CD4-positive, CD25-positive, alpha-beta regulatory T cell (primary cell): ENCODE measurements at regions not wholly inside any gene's neighbourhood (a gene's known extent, or its start where the extent isn't known, plus 50 kb on each side); places are given as distances from the start of the nearest gene placed in this dataset.
A peak's percentile ranks its signal among the peaks of the same experiment; 100 is the strongest.
"Not testable (repeated sequence)": the region's sequence is repeated elsewhere in the genome, so short reads cannot be mapped to it uniquely, and the experiment has no call there.

ENCODE experiments used
- ATAC-seq, 2 donors: fragments of 150-1000 bp; cut with Tn5 transposase; one replicate each; pipeline ENCODE4 v1.10.0; 2021; ENCODE audit warnings: low read depth in 2 of 2, moderate number of reproducible peaks in 2 of 2, moderate library complexity in 1 of 2
- DNase-seq, 3 donors: peaks; one replicate each; pipeline versions ENCODE4 v3.0.0 to v3.0.0-alpha.2; 2012 to 2022; ENCODE audit warnings: mixed read lengths in 1 of 3
- H3K27ac ChIP-seq: one replicate; pipeline ENCODE4 v1.7.0; 2013; ENCODE audit warnings: mild to moderate bottlenecking, low read length; ENCODE audit not compliant: insufficient read depth, poor library complexity, severe bottlenecking
- H3K27me3 ChIP-seq: one replicate; pipeline ENCODE4 v1.7.0; 2013; ENCODE audit warnings: low read length; ENCODE audit not compliant: control insufficient read depth, insufficient read depth
- H3K36me3 ChIP-seq: one replicate; pipeline ENCODE4 v1.7.0; 2013; ENCODE audit warnings: mild to moderate bottlenecking, low read length, moderate library complexity; ENCODE audit not compliant: control insufficient read depth, insufficient read depth
- H3K4me1 ChIP-seq: 2 replicates; pipeline ENCODE4 v1.7.0; 2013; ENCODE audit warnings: mild to moderate bottlenecking, low read length; ENCODE audit not compliant: insufficient read depth, control insufficient read depth, poor library complexity, severe bottlenecking
- H3K4me3 ChIP-seq: one replicate; pipeline ENCODE4 v1.7.0; 2013; ENCODE audit warnings: low read depth, mild to moderate bottlenecking, low read length, moderate library complexity
- H3K9me3 ChIP-seq, 2 experiments: 1 replicate in 1 of 2; 2 replicates in 1 of 2; pipeline ENCODE4 v1.7.0; 2013; ENCODE audit warnings: low read length in 2 of 2, mild to moderate bottlenecking in 1 of 2, moderate library complexity in 1 of 2; ENCODE audit not compliant: control insufficient read depth in 2 of 2
- H3K27ac Mint-ChIP-seq, 3 donors: one replicate each; pipeline ENCODE4 v1.8.0; 2020 to 2022; ENCODE audit warnings: mild to moderate bottlenecking in 3 of 3, mixed read lengths in 3 of 3, moderate library complexity in 2 of 3
- H3K27me3 Mint-ChIP-seq: one replicate; pipeline ENCODE4 v1.8.0; 2022; ENCODE audit warnings: mild to moderate bottlenecking, mixed read lengths
- H3K36me3 Mint-ChIP-seq: one replicate; pipeline ENCODE4 v1.8.0; 2020; ENCODE audit warnings: mixed read lengths
- H3K4me1 Mint-ChIP-seq, 4 donors: one replicate each; pipeline ENCODE4 v1.8.0; 2020 to 2022; ENCODE audit warnings: mixed read lengths in 4 of 4, mild to moderate bottlenecking in 1 of 4
- H3K4me3 Mint-ChIP-seq, 4 donors: one replicate each; pipeline ENCODE4 v1.8.0; 2020 to 2022; ENCODE audit warnings: mild to moderate bottlenecking in 4 of 4, mixed read lengths in 4 of 4, moderate library complexity in 3 of 4
- H3K9me3 Mint-ChIP-seq, 7 donors: one replicate each; pipeline ENCODE4 v1.8.0; 2020 to 2022; ENCODE audit warnings: mixed read lengths in 7 of 7, mild to moderate bottlenecking in 3 of 7, moderate library complexity in 2 of 7

- Mint-ChIP-seq H3K9me3 (peaks cover 0 to 4% (median 0%) of the 10 kb centered on the region in 7 donors), H3K4me3 (no peak overlapping the region), H3K36me3 (no peaks in the 10 kb centered on the region), H3K4me1 (no peaks in the 10 kb centered on the region), H3K27ac (no peak overlapping the region), H3K27me3 (no peaks in the 10 kb centered on the region)
- Histone ChIP-seq H3K9me3 (no peaks in the 10 kb centered on the region), H3K27ac (no peak overlapping the region), H3K4me3 (no peak overlapping the region), H3K27me3 (no peaks in the 10 kb centered on the region), H3K36me3 (no peaks in the 10 kb centered on the region), H3K4me1 (no peaks in the 10 kb centered on the region)
- ATAC-seq (no peak), DNase-seq (no peak)
These were observed 379.4 kb upstream of the UBE2E3 start for GRCh38 chr2:180601016-180601415.

GRCh38 chr2:180599804-180600203, 380.6 kb upstream of the UBE2E3 start:
- no peaks in the 10 kb centered on the region for H3K27me3 ChIP-seq
- no peaks in the 10 kb centered on the region for H3K9me3 ChIP-seq
- no peak overlapping the region for H3K27ac Mint-ChIP-seq
- H3K4me1 ChIP-seq: no peaks in the 10 kb centered on the region
- H3K4me3 Mint-ChIP-seq: no peak overlapping the region
- no peak for ATAC-seq
- no peaks in the 10 kb centered on the region for H3K36me3 ChIP-seq
- H3K4me3 ChIP-seq: no peak overlapping the region
- H3K9me3 Mint-ChIP-seq: peaks cover 0 to 4% (median 0%) of the 10 kb centered on the region in 7 donors
- DNase-seq: no peak
- no peaks in the 10 kb centered on the region for H3K36me3 Mint-ChIP-seq
- no peaks in the 10 kb centered on the region for H3K27me3 Mint-ChIP-seq
- H3K4me1 Mint-ChIP-seq: no peaks in the 10 kb centered on the region
- H3K27ac ChIP-seq: no peak overlapping the region

GRCh38 chr2:180597179-180597578, 383.2 kb upstream of the UBE2E3 start:
- no peak overlapping the region for H3K27ac Mint-ChIP-seq
- DNase-seq (no peak), ATAC-seq (no peak)
- no peaks in the 10 kb centered on the region for H3K27me3 Mint-ChIP-seq
- peaks cover 0 to 4% (median 0%) of the 10 kb centered on the region in 7 donors for H3K9me3 Mint-ChIP-seq
- no peaks in the 10 kb centered on the region for H3K9me3 ChIP-seq
- no peaks in the 10 kb centered on the region for H3K36me3 ChIP-seq
- H3K4me1 ChIP-seq: no peaks in the 10 kb centered on the region
- no peaks in the 10 kb centered on the region for H3K36me3 Mint-ChIP-seq
- no peaks in the 10 kb centered on the region for H3K27me3 ChIP-seq
- H3K27ac ChIP-seq: no peak overlapping the region
- H3K4me1 Mint-ChIP-seq: no peaks in the 10 kb centered on the region
- no peak overlapping the region for H3K4me3 ChIP-seq
- no peak overlapping the region for H3K4me3 Mint-ChIP-seq

GRCh38 chr2:180596453-180596852, 384.0 kb upstream of the UBE2E3 start:
- DNase-seq: no peak
- H3K9me3 Mint-ChIP-seq: peaks cover 0 to 5% (median 0%) of the 10 kb centered on the region in 7 donors
- no peaks in the 10 kb centered on the region for H3K36me3 Mint-ChIP-seq
- Histone ChIP-seq H3K36me3 (no peaks in the 10 kb centered on the region), H3K27ac (no peak overlapping the region), H3K9me3 (no peaks in the 10 kb centered on the region), H3K27me3 (no peaks in the 10 kb centered on the region), H3K4me3 (no peak overlapping the region), H3K4me1 (no peaks in the 10 kb centered on the region)
- no peak overlapping the region for H3K4me3 Mint-ChIP-seq
- H3K27ac Mint-ChIP-seq: no peak overlapping the region
- H3K27me3 Mint-ChIP-seq: no peaks in the 10 kb centered on the region
- H3K4me1 Mint-ChIP-seq: peaks cover 0 to 4% (median 1%) of the 10 kb centered on the region in 4 donors
- ATAC-seq: no peak

- H3K27me3 Mint-ChIP-seq: no peaks in the 10 kb centered on the region
- H3K36me3 Mint-ChIP-seq: no peaks in the 10 kb centered on the region
- peaks cover 0 to 15% (median 1%) of the 10 kb centered on the region in 4 donors for H3K4me1 Mint-ChIP-seq
- no peaks in the 10 kb centered on the region for H3K4me1 ChIP-seq
- H3K27ac Mint-ChIP-seq: no peak overlapping the region
- DNase-seq (no peak), ATAC-seq (no peak)
- peaks cover 0 to 30% (median 6%) of the 10 kb centered on the region in 7 donors for H3K9me3 Mint-ChIP-seq
- H3K4me3 Mint-ChIP-seq: no peak overlapping the region
- H3K27me3 ChIP-seq: no peaks in the 10 kb centered on the region
- no peak overlapping the region for H3K27ac ChIP-seq
- H3K36me3 ChIP-seq: no peaks in the 10 kb centered on the region
- H3K9me3 ChIP-seq: no peaks in the 10 kb centered on the region
- H3K4me3 ChIP-seq: no peak overlapping the region
These were observed 388.5 kb upstream of the UBE2E3 start for GRCh38 chr2:180591947-180592346.

GRCh38 chr2:180591093-180591781, 389.2 kb upstream of the UBE2E3 start:
- H3K27me3 Mint-ChIP-seq, H3K27ac Mint-ChIP-seq: not testable (repeated sequence)
- H3K4me3 Mint-ChIP-seq: peak overlapping the region in 1 of 4 donors; percentile 23

GRCh38 chr2:180583441-180584140, 396.8 kb upstream of the UBE2E3 start:
- Histone ChIP-seq H3K27ac (no peak overlapping the region), H3K4me3 (no peak overlapping the region), H3K36me3 (no peaks in the 10 kb centered on the region), H3K4me1 (no peaks in the 10 kb centered on the region), H3K9me3 (no peaks in the 10 kb centered on the region), H3K27me3 (no peaks in the 10 kb centered on the region)
- no peaks in the 10 kb centered on the region for H3K36me3 Mint-ChIP-seq
- no peaks in the 10 kb centered on the region for H3K4me1 Mint-ChIP-seq
- H3K27ac Mint-ChIP-seq: no peak overlapping the region
- no peaks in the 10 kb centered on the region for H3K27me3 Mint-ChIP-seq
- ATAC-seq (no peak), DNase-seq (no peak)
- H3K9me3 Mint-ChIP-seq: peaks cover 0 to 9% (median 4%) of the 10 kb centered on the region in 7 donors
- no peak overlapping the region for H3K4me3 Mint-ChIP-seq

More at GRCh38 chr2:180591093-180591781, 389.2 kb upstream of the UBE2E3 start:
- not testable (repeated sequence) for H3K9me3 ChIP-seq, H3K27me3 ChIP-seq, H3K36me3 ChIP-seq, H3K36me3 Mint-ChIP-seq, H3K4me3 ChIP-seq, H3K27ac ChIP-seq, ATAC-seq, H3K4me1 ChIP-seq
- H3K9me3 Mint-ChIP-seq: peaks cover 0 to 32% (median 6%) of the 10 kb centered on the region in 7 donors
- DNase-seq: peak in 2 of 3 donors; percentile 11 to 62
- peaks cover 0 to 15% (median 1%) of the 10 kb centered on the region in 4 donors for H3K4me1 Mint-ChIP-seq

- DNase-seq (no peak), ATAC-seq (no peak)
- H3K27me3 Mint-ChIP-seq: no peaks in the 10 kb centered on the region
- peaks cover 0 to 8% (median 0%) of the 10 kb centered on the region in 7 donors for H3K9me3 Mint-ChIP-seq
- Histone ChIP-seq H3K27me3 (no peaks in the 10 kb centered on the region), H3K36me3 (no peaks in the 10 kb centered on the region), H3K4me3 (no peak overlapping the region), H3K27ac (no peak overlapping the region), H3K9me3 (no peaks in the 10 kb centered on the region), H3K4me1 (no peaks in the 10 kb centered on the region)
- H3K4me3 Mint-ChIP-seq: no peak overlapping the region
- no peaks in the 10 kb centered on the region for H3K4me1 Mint-ChIP-seq
- no peaks in the 10 kb centered on the region for H3K36me3 Mint-ChIP-seq
- H3K27ac Mint-ChIP-seq: no peak overlapping the region
These were observed 401.0 kb upstream of the UBE2E3 start for GRCh38 chr2:180579388-180579787.
